ENCODE measurements at regions not wholly inside any gene's neighbourhood (a gene's known extent, or its start where the extent isn't known, plus 50 kb on each side); places are given as distances from the start of the nearest gene placed in this dataset.

GRCh38 chr2:219727771-219728429 is 100.5 kb downstream of the SLC4A3 start (continued):
- TF ChIP-seq ZNF777 (tag by site-specific recombination; IDR thresholded peaks at IDR 0.05; ENCODE audit: borderline replicate concordance), result no peak

- H3K36me3 ChIP-seq (ENCODE audit: control insufficient read depth in 2 of 2, insufficient read depth in 1 of 2, low read length in 2 of 2), result no peaks in the 10 kb centered on the region
- ChIA-PET POLR2A (interaction anchor here (1.0 to 1.5 kb wide), 2 partner anchors 21 to 40 kb away, joined by 3 to 6 read pairs; no protein-coding TSS in a partner anchor), CTCF (interaction anchor here (0.5 to 1.3 kb wide), 6 partner anchors 21 to 1522 kb away, joined by 3 to 6 read pairs (median 4); no protein-coding TSS in a partner anchor)
- peaks cover 25% of the 10 kb centered on the region for H3K4me1 ChIP-seq (ENCODE audit: control insufficient read depth, insufficient read depth, low read length)
- peak overlapping the region; percentile 81 for H3K27ac ChIP-seq (ENCODE audit: extremely low read depth, low read depth, low read length)
- H3K4me3 ChIP-seq (ENCODE audit: low read depth, low read length), result no peak overlapping the region
- no peaks in the 10 kb centered on the region for H3K9me3 ChIP-seq (ENCODE audit: control insufficient read depth, insufficient read depth, low read depth, low read length)
- TF ChIP-seq ZNF629 (tag by site-specific recombination; IDR thresholded peaks at IDR 0.05) (peak; percentile 59), ZNF133 (tag by site-specific recombination; IDR thresholded peaks at IDR 0.05) (no peak), ZSCAN30 (tag by site-specific recombination; IDR thresholded peaks at IDR 0.05) (peak; percentile 55; the same call in 1 of the 2 replicates), ZNF580 (tag by site-specific recombination; IDR thresholded peaks at IDR 0.05) (peak; percentile 70), ZNF600 (tag by site-specific recombination; IDR thresholded peaks at IDR 0.05) (0 out of 2 replicates have a peak, but pooled peaks have one; percentile 30), GLI4 (tag by site-specific recombination; IDR thresholded peaks at IDR 0.05) (no peak), ZNF366 (tag by site-specific recombination; conservative IDR thresholded peaks at IDR 0.05) (peak; percentile 13; the same call in 1 of the 2 replicates), YY2 (tag by site-specific recombination; IDR thresholded peaks at IDR 0.05) (no peak), INSM2 (tag by site-specific recombination; IDR thresholded peaks at IDR 0.05) (no peak), SP7 (tag by site-specific recombination; IDR thresholded peaks at IDR 0.05) (peak; percentile 79), BCL11B (tag by site-specific recombination; IDR thresholded peaks at IDR 0.05; ENCODE audit: low read depth) (no peak), ZNF239 (tag by site-specific recombination; IDR thresholded peaks at IDR 0.05) (no peak), ZNF768 (tag by site-specific recombination; IDR thresholded peaks at IDR 0.05) (no peak), PRDM4 (tag by site-specific recombination; IDR thresholded peaks at IDR 0.05) (peak; percentile 42; the same call in 1 of the 2 replicates), ZBTB1 (tag by site-specific recombination; IDR thresholded peaks at IDR 0.05) (no peak), GLIS1 (tag by site-specific recombination; IDR thresholded peaks at IDR 0.05) (0 out of 2 replicates have a peak, but pooled peaks have one; percentile 22), KLF10 (tag by site-specific recombination; IDR thresholded peaks at IDR 0.05) (0 out of 2 replicates have a peak, but pooled peaks have one; percentile 38), ZEB2 (tag by site-specific recombination; IDR thresholded peaks at IDR 0.05) (peak; percentile 33; the same call in 1 of the 2 replicates), ZNF596 (tag by site-specific recombination; IDR thresholded peaks at IDR 0.05) (0 out of 2 replicates have a peak, but pooled peaks have one; percentile 18), ZNF121 (tag by site-specific recombination; IDR thresholded peaks at IDR 0.05) (no peak), GLIS2 (tag by site-specific recombination; IDR thresholded peaks at IDR 0.05) (no peak), HOXD13 (CRISPR knock-in tag; IDR thresholded peaks at IDR 0.05; ENCODE audit: borderline replicate concordance) (peak; percentile 41; the same call in 1 of the 2 replicates), ZNF146 (tag by site-specific recombination; IDR thresholded peaks at IDR 0.05) (no peak), ZNF843 (tag by site-specific recombination; IDR thresholded peaks at IDR 0.05) (peak; percentile 92), ZNF692 (tag by site-specific recombination; IDR thresholded peaks at IDR 0.05) (0 out of 2 replicates have a peak, but pooled peaks have one; percentile 21), ZNF341 (tag by site-specific recombination; IDR thresholded peaks at IDR 0.05; ENCODE audit: low read depth) (0 out of 2 replicates have a peak, but pooled peaks have one; percentile 43), ZNF639 (tag by site-specific recombination; IDR thresholded peaks at IDR 0.05) (no peak), WT1 (tag by site-specific recombination; IDR thresholded peaks at IDR 0.05) (peak; percentile 75), ZNF670 (tag by site-specific recombination; IDR thresholded peaks at IDR 0.05; ENCODE audit: low read depth) (no peak)
These were observed 101.6 kb downstream of the SLC4A3 start for GRCh38 chr2:219728991-219729487.
